Coronary artery (tissue), 2 donors: ENCODE measurements at regions not wholly inside any gene's neighbourhood (a gene's known extent, or its start where the extent isn't known, plus 50 kb on each side); places are given as distances from the start of the nearest gene placed in this dataset.

Experiments
- DNase-seq: peaks from one replicate; pipeline ENCODE4 v3.0.0-alpha.2; 2017; ENCODE audit warnings: low spot score
- H3K27ac ChIP-seq, 2 donors: fragments of 200-600 bp; sonication (generic); one replicate each; pipeline ENCODE4 v1.5.1; 2016 to 2019
- H3K4me3 ChIP-seq: fragments of 200-600 bp; sonication (generic); 2 replicates; pipeline ENCODE4 v1.5.1; 2016; ENCODE audit warnings: mild to moderate bottlenecking, moderate library complexity
- TF ChIP-seq, protein P1 (sequence below): fragments of 200-600 bp; sonication (generic); IDR thresholded peaks from one replicate; pipeline ENCODE4 v1.5.1; 2019; ENCODE audit warnings: antibody characterized with exemption

DNA sequence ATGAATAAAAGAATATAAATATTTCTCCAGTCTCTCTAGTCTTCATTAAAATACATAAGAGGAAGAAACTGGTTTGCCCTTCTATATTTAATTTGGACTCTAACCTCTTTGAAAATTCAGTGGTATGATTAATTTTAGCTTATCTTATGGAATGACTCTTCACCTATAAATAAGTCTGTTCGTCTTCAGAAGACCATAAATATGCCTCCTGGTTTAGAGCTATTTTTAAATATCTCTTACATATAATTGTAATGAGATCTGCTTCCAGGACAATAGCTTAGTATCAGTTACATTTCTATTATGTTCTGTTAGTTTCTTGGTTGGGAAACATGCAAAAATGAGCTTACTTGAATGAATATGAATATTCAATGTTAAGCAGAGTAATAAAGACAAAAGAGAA lies 257.5 kb upstream of the HMGA2 start:
- Histone ChIP-seq H3K4me3 (no peak overlapping the region), H3K27ac (no peak overlapping the region)
- TF ChIP-seq, protein P1, sequence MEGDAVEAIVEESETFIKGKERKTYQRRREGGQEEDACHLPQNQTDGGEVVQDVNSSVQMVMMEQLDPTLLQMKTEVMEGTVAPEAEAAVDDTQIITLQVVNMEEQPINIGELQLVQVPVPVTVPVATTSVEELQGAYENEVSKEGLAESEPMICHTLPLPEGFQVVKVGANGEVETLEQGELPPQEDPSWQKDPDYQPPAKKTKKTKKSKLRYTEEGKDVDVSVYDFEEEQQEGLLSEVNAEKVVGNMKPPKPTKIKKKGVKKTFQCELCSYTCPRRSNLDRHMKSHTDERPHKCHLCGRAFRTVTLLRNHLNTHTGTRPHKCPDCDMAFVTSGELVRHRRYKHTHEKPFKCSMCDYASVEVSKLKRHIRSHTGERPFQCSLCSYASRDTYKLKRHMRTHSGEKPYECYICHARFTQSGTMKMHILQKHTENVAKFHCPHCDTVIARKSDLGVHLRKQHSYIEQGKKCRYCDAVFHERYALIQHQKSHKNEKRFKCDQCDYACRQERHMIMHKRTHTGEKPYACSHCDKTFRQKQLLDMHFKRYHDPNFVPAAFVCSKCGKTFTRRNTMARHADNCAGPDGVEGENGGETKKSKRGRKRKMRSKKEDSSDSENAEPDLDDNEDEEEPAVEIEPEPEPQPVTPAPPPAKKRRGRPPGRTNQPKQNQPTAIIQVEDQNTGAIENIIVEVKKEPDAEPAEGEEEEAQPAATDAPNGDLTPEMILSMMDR = no peak
- no peak for DNase-seq

DNA sequence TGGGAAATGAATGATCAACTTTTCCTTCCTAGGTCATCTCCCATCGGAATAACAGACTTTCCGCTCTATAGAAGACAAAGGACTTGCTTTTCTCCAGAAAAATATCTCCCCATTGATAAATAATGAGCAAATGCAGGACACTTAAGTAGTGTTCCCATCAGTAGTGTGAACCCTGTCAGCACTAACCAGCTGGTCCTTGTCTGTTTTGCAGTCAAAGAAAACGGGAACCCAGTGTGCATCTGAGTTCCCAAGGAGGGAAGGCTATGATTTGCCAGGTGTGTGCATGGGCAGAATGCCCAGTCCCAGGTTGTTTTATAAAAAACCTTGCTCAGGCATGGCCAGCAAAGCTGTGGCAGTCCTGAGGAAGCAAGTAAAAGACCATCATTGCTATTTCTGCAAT lies 256.5 kb upstream of the HMGA2 start:
- H3K27ac ChIP-seq = no peak overlapping the region
- no peak for DNase-seq
- no peak overlapping the region for H3K4me3 ChIP-seq
- TF ChIP-seq, protein P1 = no peak

DNA sequence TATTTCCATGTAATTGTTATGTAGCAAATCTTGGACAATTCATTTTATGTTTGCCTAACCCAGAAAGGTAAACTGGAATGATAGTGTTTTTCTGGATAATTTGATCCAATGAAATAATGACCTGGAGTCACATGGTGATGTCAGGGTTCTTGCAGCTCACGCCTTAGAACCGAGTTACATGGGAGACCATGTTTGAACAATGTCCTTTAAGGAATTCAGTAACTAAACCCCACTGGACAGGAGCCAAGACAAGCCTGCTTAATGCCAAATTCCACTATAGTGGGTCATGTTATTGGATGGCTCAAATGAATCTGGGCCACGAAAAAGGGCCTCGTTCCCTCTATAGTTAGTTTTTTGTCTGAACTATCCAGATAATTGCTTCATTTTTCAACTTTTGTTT lies 255.8 kb upstream of the HMGA2 start:
- TF ChIP-seq, protein P1 = no peak
- H3K4me3 ChIP-seq = no peak overlapping the region
- no peak overlapping the region for H3K27ac ChIP-seq
- DNase-seq = no peak

DNA sequence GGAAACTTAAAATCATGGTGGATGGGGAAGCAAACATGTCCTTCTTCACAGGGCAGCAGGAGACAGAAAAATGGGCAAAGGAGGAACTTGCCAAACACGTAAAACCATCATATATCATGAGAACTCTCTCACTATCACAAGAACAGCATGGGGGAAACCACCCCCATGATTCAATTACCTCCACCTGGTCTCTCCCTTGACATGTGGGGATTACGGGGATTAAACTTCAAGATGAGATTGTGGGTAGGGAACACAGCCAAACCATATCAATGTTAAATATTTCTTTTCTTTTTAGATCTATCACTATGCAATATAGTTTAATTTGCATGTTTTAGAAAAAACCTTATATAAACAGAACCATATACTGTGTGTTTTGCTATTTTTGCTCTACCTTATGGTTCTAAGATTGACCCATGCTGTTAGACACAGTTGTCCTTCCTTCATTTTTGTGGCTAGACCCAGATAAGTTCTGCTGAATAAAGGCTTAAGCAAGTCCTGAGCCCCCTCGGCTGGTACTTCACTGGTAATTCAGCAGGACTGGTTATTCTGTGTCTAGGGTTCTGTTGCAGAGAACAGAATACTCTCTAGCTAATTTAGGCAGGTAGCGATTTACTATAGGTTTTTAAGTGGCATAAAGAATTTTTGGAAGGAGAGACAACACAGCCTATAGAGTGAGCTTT lies 253.7 kb upstream of the HMGA2 start:
- TF ChIP-seq, protein P1 = no peak
- no peak overlapping the region for H3K4me3 ChIP-seq
- DNase-seq = no peak
- no peak overlapping the region for H3K27ac ChIP-seq

DNA sequence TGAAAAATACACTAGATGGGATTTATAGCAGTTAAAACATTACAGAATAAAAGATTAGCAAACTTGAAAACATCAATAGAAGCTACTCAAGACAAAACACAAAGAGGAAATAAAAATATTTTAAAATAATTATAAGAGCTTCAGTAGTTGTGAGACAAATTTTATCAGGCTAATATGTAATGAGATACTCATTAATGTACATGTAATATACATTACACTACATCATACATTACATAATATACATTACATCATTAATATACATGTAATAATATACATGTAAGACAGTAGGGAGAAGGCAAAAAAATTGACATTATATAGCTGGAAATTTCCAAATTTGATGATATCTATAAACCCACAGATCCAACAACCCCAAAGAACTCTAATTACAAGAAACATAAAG lies 249.4 kb upstream of the HMGA2 start:
- Histone ChIP-seq H3K27ac (no peak overlapping the region), H3K4me3 (no peak overlapping the region)
- no peak for DNase-seq
- TF ChIP-seq, protein P1 = no peak

DNA sequence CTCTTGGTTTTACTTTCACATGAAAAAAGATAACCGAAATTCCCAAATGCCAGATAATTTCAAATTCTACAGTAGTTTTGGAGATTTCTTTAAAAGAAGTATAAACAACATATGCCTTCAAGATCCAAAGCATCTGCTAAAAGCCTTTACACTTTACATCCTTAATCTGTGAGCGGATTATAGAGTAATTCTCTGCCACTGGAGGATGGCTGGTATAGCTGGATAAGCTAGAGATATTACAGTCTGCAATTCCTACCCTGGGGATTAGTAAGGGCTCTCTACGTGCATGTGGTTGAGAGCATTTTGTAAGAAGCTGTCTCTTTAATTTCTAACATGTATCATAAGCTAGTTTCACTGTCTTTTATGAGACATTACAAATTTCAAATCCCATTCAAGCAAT lies 240.3 kb upstream of the HMGA2 start:
- TF ChIP-seq, protein P1 = no peak
- no peak for DNase-seq
- Histone ChIP-seq H3K27ac (no peak overlapping the region), H3K4me3 (no peak overlapping the region)
